GM19239 (cell line): ENCODE measurements at regions not wholly inside any gene's neighbourhood (a gene's known extent, or its start where the extent isn't known, plus 50 kb on each side); places are given as distances from the start of the nearest gene placed in this dataset.

Experiments
- DNase-seq: peaks from one replicate; pipeline ENCODE4 v3.0.0; 2011; ENCODE audit warnings: low spot score; ENCODE audit not compliant: insufficient read length
- FAIRE-seq: peaks from 2 replicates; lab custom pipeline; 2011; peaks lifted over from hg19 to GRCh38; lab: Jason Lieb, UNC

- FAIRE-seq = no peak
- DNase-seq = no peak
These were observed 350.5 kb upstream of the TBL1XR1 start for GRCh38 chr3:177547711-177548350.

DNA sequence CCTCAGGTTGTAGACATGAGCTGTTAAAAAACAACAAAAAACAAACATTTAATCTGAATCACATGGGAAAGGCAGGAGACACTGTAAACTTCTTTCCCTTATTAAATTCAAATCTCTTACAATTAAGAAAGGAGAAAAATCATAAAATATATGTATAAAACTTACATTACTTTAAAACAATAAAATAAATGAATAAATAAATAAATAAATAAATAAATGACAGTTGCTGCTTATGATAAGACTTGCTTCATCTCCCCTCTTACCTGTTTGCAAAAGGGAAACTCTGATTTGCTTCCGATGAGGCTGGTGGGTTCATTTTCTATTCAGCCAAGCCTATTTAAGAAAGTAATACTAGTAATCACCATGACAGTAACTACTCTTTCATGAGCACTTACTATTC lies 353.4 kb upstream of the TBL1XR1 start:
- DNase-seq = no peak
- no peak for FAIRE-seq

- FAIRE-seq (no peak), DNase-seq (no peak)
These were observed 354.2 kb upstream of the TBL1XR1 start for GRCh38 chr3:177551431-177551836.

- no peak for DNase-seq
- FAIRE-seq = no peak
These were observed 354.8 kb upstream of the TBL1XR1 start for GRCh38 chr3:177552051-177552450.

GRCh38 chr3:177553012-177553411 lies 355.7 kb upstream of the TBL1XR1 start:
- FAIRE-seq (no peak), DNase-seq (no peak)

- FAIRE-seq (no peak), DNase-seq (no peak)
These were observed 356.3 kb upstream of the TBL1XR1 start for GRCh38 chr3:177553579-177553978.

DNA sequence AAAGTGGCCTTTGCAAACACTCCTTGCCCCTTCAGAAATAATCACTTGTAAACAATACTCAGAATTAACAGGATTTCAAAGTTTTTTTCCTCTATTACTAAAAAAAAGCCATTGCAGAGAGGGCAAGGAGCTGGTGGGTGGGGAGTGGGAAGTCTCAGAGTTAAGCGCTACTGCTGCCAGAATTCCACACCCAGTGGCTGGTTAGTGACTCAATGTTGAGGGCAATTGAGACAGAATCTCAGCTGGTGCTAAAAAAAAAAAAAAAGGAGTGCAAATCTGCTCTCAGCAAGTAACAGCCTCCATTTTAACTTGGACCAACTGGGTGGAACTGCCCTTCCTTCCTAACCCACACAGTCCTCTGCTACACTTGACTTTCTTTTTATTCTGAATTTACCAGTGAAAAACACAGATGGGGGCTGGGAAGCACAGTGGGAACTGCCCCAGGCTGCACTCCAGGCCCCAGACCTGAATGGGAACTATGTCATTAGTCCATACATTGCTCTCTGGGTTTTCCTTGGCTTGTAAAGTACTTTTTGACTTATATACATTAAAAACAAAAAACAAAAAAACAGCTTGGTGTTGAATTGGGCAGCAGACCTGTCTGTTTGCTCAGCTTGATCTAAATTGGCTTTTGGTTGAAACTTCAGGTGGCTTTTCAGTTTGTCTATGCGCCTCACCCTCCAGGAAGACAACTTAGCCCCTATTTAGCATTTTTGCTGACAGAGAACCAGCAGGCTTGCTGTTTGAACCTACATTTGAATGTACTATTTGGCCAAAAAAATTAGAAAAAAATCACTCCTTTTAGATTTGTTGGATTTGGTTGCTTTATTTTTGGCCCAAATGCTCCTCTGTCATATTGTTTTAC lies 357.8 kb upstream of the TBL1XR1 start:
- FAIRE-seq = no peak
- DNase-seq = no peak

- DNase-seq (no peak), FAIRE-seq (no peak)
These were observed 360.3 kb upstream of the TBL1XR1 start for GRCh38 chr3:177557548-177557947.

DNA sequence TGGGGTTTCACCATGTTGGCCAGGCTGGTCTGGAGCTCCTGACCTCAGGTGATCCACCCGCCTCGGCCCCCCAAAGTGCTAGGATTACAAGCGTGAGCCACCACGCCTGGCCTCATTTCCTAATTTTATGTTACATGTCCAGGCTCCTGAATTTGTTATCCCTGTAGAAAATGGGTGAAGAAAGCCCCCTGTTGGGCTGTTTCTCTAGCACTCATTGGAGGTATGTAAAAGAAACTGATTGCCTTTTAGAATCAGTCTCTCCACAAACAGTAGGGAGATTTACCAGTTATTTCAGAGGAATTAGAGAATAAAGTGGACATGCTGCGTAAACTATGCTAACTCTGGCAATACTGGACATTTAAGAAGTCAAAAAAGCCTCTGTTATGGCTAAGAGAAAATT lies 364.1 kb upstream of the TBL1XR1 start:
- DNase-seq (no peak), FAIRE-seq (no peak)

GRCh38 chr3:177561769-177562392 lies 364.6 kb upstream of the TBL1XR1 start:
- DNase-seq = no peak
- FAIRE-seq = no peak

DNA sequence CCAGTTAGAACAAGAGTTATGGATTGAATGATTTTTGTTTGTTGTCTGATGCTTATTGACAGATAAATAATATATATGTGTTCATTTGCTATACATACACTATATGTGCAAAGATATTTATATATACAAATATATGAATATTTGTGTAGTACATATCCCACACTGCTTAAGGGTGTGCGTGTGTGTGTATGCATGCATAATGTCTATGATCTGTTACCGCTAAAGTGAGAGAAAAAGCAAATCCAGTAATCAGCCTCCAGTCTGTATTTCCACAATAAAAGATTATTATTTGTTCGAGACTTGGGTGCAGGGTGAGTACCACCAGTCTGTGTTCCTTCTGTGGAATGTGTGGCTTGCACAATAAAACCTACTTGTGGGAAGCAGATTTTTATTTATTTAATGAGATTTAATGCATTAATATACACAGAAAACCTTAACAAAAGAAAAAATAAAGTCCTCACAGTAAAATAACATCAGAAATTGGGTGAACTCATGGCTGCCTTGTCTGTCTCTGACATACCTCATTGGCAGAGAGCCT lies 366.0 kb upstream of the TBL1XR1 start:
- DNase-seq (no peak), FAIRE-seq (no peak)

DNA sequence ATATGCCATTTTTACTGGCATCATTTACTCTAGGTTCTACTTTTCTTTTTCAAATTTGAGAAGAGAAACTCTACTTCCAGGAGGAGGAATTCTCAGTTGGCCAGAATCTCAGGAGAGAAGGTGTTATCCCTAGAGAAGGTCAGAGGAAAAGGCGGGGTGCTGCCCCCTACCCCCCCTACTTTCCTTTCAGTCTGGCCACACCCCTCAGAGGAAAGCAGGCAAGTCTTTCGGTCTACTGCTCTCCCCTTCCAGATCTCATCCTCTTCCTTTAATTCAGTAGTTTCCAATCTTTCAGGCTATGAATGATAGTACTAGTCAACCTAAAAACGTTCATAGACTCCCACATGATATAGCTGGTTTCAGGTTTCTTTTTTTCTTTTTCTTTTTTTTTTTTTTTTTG lies 366.5 kb upstream of the TBL1XR1 start:
- FAIRE-seq = no peak
- no peak for DNase-seq

DNA sequence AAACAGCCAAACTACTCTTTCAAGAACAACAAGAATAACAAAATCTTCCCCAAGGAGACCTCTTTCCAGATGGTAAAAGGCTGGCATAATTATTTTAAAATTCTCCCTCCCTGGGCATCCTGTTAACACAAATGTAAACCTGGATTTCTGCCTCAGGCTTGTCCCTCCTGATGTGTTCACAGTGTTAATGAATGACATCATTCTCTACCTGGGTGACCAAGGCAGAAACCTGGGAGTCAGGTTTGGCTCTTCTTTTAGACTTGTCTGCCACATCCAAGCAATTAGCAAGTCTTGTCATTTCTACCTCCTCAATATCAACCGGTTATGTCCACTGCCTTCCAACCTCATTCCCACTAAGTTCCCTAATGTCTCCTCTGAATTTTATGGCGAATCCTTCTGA lies 368.7 kb upstream of the TBL1XR1 start:
- FAIRE-seq (no peak), DNase-seq (no peak)

- no peak for DNase-seq
- FAIRE-seq = no peak
These were observed 370.6 kb upstream of the TBL1XR1 start for GRCh38 chr3:177567833-177568232.

DNA sequence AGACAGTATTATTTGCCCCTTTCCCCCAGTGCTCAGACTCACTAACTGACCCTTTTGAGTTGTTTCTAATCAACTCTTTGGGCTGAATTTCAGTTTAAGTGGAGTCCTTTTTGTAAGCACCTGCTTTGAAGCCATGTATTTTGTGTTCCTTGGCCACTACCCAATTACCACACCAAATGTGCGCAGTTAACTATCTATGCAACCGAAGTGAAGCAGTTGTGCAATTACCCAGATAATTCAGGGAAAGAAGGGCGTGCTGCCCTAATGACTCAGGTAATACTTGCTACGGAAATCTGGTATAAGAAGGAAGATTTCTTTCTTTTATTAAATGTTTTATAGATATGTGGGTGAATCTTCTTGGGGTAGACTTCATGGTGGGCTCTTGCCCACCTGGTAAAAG lies 371.9 kb upstream of the TBL1XR1 start:
- no peak for FAIRE-seq
- no peak for DNase-seq

DNA sequence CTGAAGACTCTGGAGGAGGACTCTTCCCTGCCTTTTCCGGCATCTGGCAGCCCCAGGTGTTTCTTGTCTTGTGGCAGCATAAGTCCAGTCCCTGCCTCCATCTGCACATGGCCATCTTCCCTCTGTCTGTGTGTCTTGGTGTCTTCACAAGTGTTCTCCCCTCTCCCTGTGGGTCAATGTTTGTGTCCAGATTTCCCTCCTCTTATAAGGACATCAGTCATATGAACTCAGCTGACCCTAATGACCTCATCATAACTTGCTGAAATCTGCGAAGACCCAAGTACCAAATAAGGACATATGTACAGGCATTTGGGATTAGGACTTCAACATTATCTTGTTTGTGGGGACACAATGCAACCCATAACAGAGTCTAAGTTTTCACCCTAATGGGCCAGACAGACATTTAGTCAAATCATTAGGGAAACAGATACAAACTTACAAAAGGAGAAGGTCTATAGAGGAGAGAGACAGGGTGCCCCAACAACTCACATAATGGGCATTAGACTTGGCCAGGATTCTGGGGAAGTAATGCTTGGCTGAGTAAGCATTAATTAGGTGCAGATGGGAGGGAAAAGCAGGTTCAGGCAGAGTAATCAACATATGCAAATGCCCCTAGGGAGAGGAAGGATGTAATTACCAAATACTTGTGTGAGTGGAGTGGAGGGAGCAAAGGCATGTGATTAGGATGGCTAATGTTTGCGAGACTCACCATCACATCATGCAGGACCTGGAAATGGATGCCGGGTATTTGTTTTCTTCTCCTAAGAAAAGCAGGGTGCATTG lies 372.8 kb upstream of the TBL1XR1 start:
- FAIRE-seq (no peak), DNase-seq (no peak)

GRCh38 chr3:177571271-177571943 lies 374.1 kb upstream of the TBL1XR1 start:
- FAIRE-seq (no peak), DNase-seq (no peak)

DNA sequence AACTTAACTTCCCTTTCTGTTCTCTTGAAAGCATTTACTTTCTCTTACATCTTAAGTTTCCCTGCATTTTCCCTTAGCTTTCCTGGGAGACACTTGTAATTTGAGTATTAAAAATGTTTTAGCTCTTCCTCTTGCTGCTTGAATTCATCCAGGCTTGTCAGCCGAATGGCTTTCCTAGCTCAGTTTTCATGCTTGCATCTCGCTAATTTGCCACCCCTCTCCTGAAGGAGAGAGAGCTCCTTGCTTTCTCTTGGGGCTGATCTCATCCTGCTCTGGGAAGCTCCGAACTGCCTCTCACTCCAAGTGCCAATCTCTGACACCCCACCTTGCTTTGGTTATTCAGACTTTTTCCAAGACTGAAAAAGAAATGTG lies 374.6 kb upstream of the TBL1XR1 start:
- DNase-seq (no peak), FAIRE-seq (no peak)

DNA sequence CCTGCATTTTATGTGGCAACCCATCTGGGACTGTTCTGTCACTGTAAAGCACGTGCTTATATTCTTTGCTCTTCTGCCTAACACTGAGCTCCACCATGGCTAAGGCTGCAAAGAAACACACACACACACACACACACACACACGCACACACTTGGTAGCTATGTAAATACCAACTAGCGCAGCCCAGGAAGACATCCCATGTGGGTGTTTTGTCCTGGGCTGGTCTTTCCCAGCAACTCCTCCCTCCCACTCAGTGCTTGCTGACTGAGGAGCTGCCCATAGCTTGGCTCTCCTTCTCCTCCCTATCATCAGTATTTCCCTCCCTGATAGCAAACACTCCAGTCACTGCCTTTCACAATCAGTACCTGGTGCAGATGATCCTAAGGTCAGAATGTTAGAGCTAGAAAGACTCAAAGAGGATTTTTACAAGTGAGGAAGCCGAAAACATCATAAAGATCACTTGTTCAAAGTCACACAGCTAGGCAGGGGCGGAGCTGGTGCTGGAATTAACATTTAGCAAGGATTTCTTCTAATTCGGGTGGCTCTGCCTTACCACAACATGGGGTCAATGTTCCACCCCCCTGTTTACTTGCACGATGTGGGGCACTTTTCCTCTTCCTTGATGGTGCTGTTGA lies 377.1 kb upstream of the TBL1XR1 start:
- FAIRE-seq (no peak), DNase-seq (no peak)
